GF-D8 (cell line): ENCODE measurements at regions not wholly inside any gene's neighbourhood (a gene's known extent, or its start where the extent isn't known, plus 50 kb on each side); places are given as distances from the start of the nearest gene placed in this dataset.

Source experiments
- DNase-seq: peaks from one replicate; lab custom pipeline; 2025; lab: John Stamatoyannopoulos, UW

DNA sequence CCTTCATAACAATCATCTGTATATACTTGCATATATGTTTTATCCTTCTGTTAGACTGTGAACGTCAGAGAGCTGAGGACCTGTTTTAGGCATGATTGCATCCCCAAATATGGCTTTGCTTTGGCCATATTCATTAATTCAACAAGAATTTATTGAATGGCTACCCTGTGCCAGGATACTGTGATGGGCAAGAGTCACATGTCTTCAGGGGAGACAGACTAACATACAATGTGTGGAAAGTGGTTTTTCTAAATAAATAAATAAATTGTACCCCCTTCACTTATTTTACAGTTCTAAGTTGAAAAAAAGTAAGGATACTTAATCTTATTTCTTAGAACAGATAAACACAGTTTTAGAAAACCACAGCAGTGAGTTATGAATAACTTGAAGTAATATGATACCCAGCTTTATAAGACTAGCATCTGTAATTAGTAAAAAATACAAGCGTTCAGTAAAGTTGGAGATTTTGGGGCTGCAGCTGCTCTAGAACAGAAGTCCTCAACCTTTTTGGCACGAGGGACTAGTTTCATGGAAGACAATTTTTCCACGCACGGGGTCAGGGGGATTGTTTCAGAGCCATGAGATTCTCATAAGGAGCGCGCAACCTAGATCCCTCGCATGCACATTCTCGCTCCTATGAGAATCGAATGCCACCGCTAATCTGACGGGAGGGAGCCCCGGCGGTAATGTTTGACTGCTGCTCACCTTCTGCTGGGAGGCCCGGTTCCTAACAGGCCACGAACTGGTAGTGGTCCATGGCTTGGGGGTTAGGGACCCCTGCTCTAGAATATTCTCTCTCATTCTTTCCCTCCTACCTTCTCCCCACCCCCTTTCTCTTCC, 89.4 kb upstream of the MTPN start:
- no peak for DNase-seq

DNA sequence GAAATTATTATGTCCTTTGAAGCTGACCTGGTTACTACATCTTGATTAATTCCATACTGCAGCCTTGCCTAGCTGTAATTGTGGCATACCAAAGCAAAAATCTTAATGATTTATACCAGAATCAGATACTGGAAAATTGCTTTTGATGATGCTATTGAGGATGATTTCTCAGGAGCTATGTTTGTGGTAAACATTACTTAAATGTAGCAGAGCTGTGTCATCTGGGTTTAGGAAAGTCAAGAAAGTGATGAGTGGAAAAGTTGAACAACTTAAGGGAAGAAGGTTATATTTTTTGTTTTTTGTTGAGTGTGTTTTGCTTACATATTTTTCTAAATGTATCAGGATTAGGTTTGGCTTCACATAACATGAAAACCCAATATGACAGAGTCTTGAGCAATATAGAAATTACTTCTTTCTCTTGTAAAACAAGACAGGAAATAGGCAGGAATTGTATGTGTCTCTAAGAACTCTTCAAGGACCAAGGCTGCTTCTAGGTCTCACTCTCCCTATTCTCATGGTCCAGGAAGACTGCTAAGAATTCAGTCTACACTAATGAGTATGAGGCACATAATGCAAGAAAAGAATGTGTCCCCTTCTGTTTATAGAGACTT, 87.6 kb upstream of the MTPN start:
- DNase-seq: no peak

GRCh38 chr7:136064081-136064480, 86.9 kb upstream of the MTPN start:
- no peak for DNase-seq

GRCh38 chr7:136063326-136063666, 86.1 kb upstream of the MTPN start:
- no peak for DNase-seq

DNA sequence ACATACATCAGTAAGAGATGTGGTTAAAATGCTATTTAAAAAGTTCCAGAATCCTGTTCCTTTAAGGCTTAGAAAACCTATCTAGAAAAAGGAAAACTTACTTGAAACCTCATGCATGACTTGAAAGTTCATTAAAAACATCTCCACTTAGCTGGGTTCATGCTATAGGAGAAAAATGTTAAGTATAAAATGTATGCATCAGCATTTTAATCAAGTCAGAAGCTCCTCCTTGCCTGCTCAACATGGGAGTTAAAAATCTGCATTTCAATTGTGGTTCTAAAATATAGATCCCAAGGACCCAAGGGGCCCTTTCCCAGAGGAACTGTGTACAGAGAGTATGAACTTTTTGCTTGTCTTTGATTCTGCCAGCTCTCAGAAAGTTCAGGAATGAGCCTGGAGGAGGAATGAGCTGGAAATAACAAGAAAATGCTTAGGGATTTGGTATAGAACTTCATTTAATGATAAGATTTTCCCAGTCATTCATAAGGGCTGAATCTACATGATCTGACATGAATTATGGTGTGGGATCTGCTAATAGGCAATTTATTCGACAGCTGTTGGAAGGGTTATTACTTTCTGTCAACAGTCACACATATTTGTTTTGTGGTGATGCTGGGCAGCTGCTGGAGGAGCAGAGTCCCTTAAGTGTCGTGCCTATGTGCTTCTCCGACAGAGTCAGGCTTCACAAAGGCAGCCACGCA, 85.6 kb upstream of the MTPN start:
- no peak for DNase-seq

DNA sequence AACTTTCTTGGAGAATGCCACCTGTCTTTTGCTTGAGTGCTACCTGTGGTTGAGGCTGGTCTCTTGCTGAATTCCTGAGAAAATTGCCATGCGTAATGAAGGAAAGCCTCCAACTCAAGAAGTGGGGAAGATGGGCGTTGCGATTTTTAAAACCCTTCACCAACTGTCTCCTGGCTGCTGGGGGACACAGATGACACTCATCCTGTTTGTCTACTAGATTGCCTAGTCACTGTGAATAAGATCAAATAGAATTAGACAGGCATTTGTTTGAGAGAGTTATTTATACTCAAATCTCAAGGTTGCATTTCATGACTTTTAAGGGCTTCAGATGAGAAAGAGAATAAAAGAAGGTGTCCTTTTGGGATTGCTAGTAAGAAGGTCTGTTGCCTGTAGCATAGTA, 84.3 kb upstream of the MTPN start:
- DNase-seq: no peak

DNA sequence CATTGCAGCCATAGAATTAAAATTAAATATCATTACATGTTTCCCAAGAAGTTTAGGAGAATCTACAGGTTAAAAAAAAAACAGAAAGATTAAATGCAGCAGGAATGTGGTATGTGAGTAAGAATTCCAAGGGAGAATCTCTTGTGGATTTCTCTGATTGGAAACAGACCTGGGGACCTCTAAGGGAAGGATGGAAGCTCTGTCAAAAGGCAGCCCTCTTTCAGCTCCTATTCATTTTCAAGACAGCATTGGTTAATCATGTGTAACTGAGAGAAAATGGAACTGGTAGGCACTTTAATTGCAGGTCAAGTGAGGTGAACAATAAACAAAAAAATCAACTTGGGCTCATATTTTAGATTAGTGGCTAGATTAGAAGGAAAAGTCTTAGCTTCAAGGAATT, 81.4 kb upstream of the MTPN start:
- DNase-seq: no peak

- DNase-seq: no peak
Observed at GRCh38 chr7:136057509-136057908, 80.3 kb upstream of the MTPN start.

- no peak for DNase-seq
Observed at GRCh38 chr7:136056651-136057231, 79.6 kb upstream of the MTPN start.

DNA sequence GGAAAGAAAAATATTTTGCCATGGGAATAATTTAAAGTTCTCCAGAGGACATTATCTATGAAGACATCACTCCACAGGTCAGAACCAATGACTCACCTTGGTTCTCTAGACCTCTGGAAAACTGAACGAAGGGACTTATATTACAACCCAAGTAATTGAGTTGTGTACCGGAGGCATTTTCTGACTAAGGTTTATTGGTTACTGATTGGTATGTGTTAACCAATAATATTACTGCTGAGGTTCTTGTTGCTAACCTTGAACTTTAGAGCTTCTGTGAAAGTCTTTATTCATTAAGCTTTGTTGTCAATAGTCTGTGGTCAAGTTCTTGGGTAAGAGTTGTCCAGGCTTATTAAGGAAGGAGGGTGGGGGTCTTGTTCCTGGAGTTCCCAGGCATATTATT, 78.1 kb upstream of the MTPN start:
- no peak for DNase-seq

GRCh38 chr7:136053689-136054485, 76.7 kb upstream of the MTPN start:
- DNase-seq: no peak

DNA sequence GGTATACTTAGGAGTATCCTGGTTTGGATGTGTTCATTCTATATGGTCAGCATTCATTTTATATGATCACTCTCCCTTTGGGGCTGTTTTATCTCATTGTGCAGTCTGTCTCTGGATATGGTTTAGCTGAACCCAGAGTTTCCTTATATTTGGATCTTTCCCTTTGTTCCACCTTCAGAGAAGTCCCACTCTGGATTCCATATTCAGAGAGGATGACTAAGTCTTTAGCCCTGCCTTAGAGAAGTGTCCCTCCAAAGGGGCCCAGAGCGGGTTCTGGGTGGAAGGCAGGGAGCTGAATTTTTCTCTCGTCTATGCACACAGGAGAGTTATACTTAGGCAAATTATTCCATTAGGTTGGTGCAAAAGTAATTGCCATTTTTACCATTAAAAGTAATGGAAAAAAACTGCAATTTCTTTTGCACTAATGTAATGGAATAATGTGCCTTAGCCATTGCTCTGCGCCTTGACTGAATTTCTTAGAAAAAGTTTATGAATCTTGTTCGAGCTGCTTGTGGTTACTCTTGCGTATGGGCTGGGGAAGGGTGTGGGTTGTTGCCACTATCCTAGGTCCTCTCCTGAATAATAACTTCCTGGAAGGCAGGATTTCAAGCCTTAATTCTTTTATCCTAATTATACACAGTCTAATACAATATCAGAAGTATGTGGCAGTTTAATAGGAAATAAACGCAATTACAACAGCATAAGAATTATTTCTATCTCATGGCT, 74.2 kb upstream of the MTPN start:
- no peak for DNase-seq

- DNase-seq: no peak
Observed at GRCh38 chr7:136050462-136050847, 73.3 kb upstream of the MTPN start.

DNA sequence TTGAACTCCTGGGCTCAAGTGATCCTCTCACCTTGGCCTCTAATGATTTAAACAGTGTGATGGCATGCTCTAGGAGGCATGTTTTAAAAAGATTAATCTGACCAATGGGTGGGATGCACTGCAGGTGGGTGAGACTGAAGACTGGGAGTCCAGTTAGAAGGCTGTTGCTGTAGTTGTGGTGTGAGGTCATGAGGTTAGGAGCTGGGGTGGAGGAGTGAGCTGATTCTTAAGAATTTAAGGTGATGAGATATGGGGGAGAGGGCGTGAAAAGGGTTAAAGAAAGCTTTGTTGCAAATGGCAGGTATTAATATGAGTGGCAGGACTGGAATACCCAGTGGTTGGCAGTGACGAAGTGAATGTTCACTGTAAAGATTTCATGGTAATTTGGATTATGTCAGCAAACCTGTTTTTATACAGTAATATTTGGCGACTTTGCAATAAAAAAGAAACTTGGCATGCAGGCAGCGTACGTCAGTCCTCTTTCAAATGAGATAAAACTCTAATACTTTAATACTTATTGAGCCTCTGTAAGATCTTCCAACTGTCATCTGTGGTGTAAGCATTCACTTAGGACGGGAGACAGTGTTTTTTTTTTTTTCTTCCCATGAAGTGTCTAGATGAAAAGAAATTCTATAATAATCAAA, 72.8 kb upstream of the MTPN start:
- no peak for DNase-seq

- no peak for DNase-seq
Observed at GRCh38 chr7:136049117-136049516, 72.0 kb upstream of the MTPN start.

DNA sequence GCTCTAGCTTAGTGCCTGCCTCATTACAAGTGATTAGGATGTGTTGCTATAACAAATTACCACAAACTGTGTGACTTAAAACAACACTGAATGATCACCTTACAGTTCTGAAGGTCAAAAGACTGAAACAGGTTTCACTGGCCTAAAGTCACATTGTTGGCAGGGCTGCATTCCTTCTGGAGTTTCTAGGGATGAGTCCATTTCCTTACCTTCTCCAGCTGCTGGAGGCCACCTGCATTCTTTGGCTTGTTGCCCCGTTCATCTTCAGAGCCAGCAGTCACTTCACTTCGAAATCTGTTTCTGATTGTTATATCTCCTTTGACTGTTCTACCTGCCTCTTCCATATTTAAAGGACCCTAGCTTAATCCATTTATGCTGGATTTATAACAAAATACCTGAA, 69.4 kb upstream of the MTPN start:
- no peak for DNase-seq

- no peak for DNase-seq
Observed at GRCh38 chr7:136045992-136046391, 68.8 kb upstream of the MTPN start.

DNA sequence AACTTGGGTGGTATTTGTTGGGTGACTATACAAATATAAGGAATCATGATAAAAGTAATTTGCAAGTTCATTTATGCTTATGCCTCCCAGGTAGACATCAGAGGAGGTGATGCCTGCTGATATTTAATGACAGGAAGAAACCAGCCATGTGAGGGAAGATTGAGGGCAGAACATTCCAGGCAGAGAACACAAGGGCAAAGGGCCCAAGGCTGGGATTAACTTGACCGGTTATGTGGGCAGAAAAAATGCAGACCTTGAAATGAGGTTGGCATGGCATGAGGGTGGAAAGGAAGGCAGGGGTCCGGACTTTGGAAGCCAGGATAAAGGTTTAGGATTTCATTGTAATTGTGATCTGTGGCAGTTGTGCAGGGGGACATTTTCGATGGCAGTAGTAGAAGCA, 68.0 kb upstream of the MTPN start:
- no peak for DNase-seq

GRCh38 chr7:136039577-136040345, 62.6 kb upstream of the MTPN start:
- no peak for DNase-seq

DNA sequence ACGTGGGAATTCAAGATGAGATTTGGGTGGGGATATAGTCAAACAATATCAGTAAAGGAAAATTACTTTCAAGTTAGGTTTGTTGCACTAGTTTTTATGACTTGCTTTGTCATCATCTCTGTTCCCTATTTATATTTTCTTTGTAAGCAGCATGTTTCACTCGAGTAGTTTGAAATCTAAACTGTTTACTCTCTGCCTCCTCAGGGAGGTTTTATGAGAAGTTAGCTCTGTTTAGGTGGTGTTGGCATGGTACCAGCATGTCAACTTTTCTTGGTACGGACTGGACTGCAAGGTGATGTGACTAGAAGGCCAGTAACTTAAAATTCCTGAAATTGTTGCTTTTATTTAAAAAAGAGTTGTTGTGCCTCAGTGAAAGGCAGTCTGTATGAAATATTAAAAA, 59.2 kb upstream of the MTPN start:
- DNase-seq: no peak
